ENCODE measurements at regions not wholly inside any gene's neighbourhood (a gene's known extent, or its start where the extent isn't known, plus 50 kb on each side); places are given as distances from the start of the nearest gene placed in this dataset.

- DNase-seq (ENCODE audit: low read depth) (peak; percentile 5), FAIRE-seq (no peak)
- Histone ChIP-seq H3K4me2 (ENCODE audit: low read length) (no peak overlapping the region), H3K36me3 (ENCODE audit: insufficient read depth, low read length) (no peaks in the 10 kb centered on the region), H3K4me1 (ENCODE audit: insufficient read depth, low read length) (no peaks in the 10 kb centered on the region), H3K79me2 (ENCODE audit: insufficient read depth, low read length) (no peaks in the 10 kb centered on the region), H3K4me3 (ENCODE audit: insufficient read depth, low read depth, low read length) (no peak overlapping the region), H3K27ac (ENCODE audit: low read depth, low read length) (no peak overlapping the region), H3K9me3 (ENCODE audit: insufficient read depth, low read depth, low read length) (no peaks in the 10 kb centered on the region), H3K9ac (ENCODE audit: low read length) (no peak overlapping the region), H3K27me3 (ENCODE audit: insufficient read depth, low read length) (no peaks in the 10 kb centered on the region), H2AFZ (ENCODE audit: low read depth, low read length) (no peak overlapping the region), H4K20me1 (ENCODE audit: insufficient read depth, low read length) (no peaks in the 10 kb centered on the region)
- no peak overlapping the region for H3K27ac Mint-ChIP-seq (ENCODE audit: unreplicated experiment)
- H3K9me3 Mint-ChIP-seq (ENCODE audit: unreplicated experiment): no peaks in the 10 kb centered on the region
- H3K27me3 Mint-ChIP-seq (ENCODE audit: low read depth, unreplicated experiment): no peaks in the 10 kb centered on the region
- H3K4me3 Mint-ChIP-seq (ENCODE audit: unreplicated experiment): no peak overlapping the region
- TF ChIP-seq EZH2 (IDR thresholded peaks at IDR 0.05; ENCODE audit: insufficient read depth, low read length): no peak
- TF ChIP-seq CTCF (IDR thresholded peaks at IDR 0.05; ENCODE audit: insufficient read depth, low read depth, low read length): no peak
- no peaks in the 10 kb centered on the region for H3K36me3 Mint-ChIP-seq (ENCODE audit: low read depth, unreplicated experiment)
- H3K4me1 Mint-ChIP-seq (ENCODE audit: low read depth, unreplicated experiment): no peaks in the 10 kb centered on the region
Observed at GRCh38 chr2:198385856-198386255, 581.5 kb downstream of the PLCL1 start.

GRCh38 chr2:198385326-198385725 is 580.9 kb downstream of the PLCL1 start:
- H3K4me1 ChIP-seq (ENCODE audit: insufficient read depth, low read length): no peaks in the 10 kb centered on the region
- H3K79me2 ChIP-seq (ENCODE audit: insufficient read depth, low read length): no peaks in the 10 kb centered on the region
- H3K9me3 Mint-ChIP-seq (ENCODE audit: unreplicated experiment): no peaks in the 10 kb centered on the region
- H3K9ac ChIP-seq (ENCODE audit: low read length): no peak overlapping the region
- H3K4me3 ChIP-seq (ENCODE audit: insufficient read depth, low read depth, low read length): no peak overlapping the region
- no peaks in the 10 kb centered on the region for H4K20me1 ChIP-seq (ENCODE audit: insufficient read depth, low read length)
- H3K9me3 ChIP-seq (ENCODE audit: insufficient read depth, low read depth, low read length): no peaks in the 10 kb centered on the region
- TF ChIP-seq CTCF (IDR thresholded peaks at IDR 0.05; ENCODE audit: insufficient read depth, low read depth, low read length) (no peak), EZH2 (IDR thresholded peaks at IDR 0.05; ENCODE audit: insufficient read depth, low read length) (no peak)
- no peak overlapping the region for H2AFZ ChIP-seq (ENCODE audit: low read depth, low read length)
- H3K27me3 ChIP-seq (ENCODE audit: insufficient read depth, low read length): no peaks in the 10 kb centered on the region
- no peak overlapping the region for H3K27ac Mint-ChIP-seq (ENCODE audit: unreplicated experiment)
- H3K36me3 ChIP-seq (ENCODE audit: insufficient read depth, low read length): no peaks in the 10 kb centered on the region
- H3K36me3 Mint-ChIP-seq (ENCODE audit: low read depth, unreplicated experiment): no peaks in the 10 kb centered on the region
- H3K27me3 Mint-ChIP-seq (ENCODE audit: low read depth, unreplicated experiment): no peaks in the 10 kb centered on the region
- no peak for FAIRE-seq
- no peaks in the 10 kb centered on the region for H3K4me1 Mint-ChIP-seq (ENCODE audit: low read depth, unreplicated experiment)
- no peak overlapping the region for H3K4me3 Mint-ChIP-seq (ENCODE audit: unreplicated experiment)
- no peak for DNase-seq (ENCODE audit: low read depth)
- no peak overlapping the region for H3K27ac ChIP-seq (ENCODE audit: low read depth, low read length)
- no peak overlapping the region for H3K4me2 ChIP-seq (ENCODE audit: low read length)

GRCh38 chr2:198383392-198383791 is 579.0 kb downstream of the PLCL1 start:
- no peaks in the 10 kb centered on the region for H3K4me1 Mint-ChIP-seq (ENCODE audit: low read depth, unreplicated experiment)
- Histone ChIP-seq H3K9me3 (ENCODE audit: insufficient read depth, low read depth, low read length) (no peaks in the 10 kb centered on the region), H3K27me3 (ENCODE audit: insufficient read depth, low read length) (no peaks in the 10 kb centered on the region), H3K27ac (ENCODE audit: low read depth, low read length) (no peak overlapping the region), H3K4me1 (ENCODE audit: insufficient read depth, low read length) (no peaks in the 10 kb centered on the region), H3K36me3 (ENCODE audit: insufficient read depth, low read length) (no peaks in the 10 kb centered on the region), H2AFZ (ENCODE audit: low read depth, low read length) (no peak overlapping the region), H4K20me1 (ENCODE audit: insufficient read depth, low read length) (no peaks in the 10 kb centered on the region), H3K9ac (ENCODE audit: low read length) (no peak overlapping the region), H3K4me2 (ENCODE audit: low read length) (no peak overlapping the region), H3K4me3 (ENCODE audit: insufficient read depth, low read depth, low read length) (no peak overlapping the region), H3K79me2 (ENCODE audit: insufficient read depth, low read length) (no peaks in the 10 kb centered on the region)
- no peak overlapping the region for H3K27ac Mint-ChIP-seq (ENCODE audit: unreplicated experiment)
- H3K27me3 Mint-ChIP-seq (ENCODE audit: low read depth, unreplicated experiment): no peaks in the 10 kb centered on the region
- no peaks in the 10 kb centered on the region for H3K36me3 Mint-ChIP-seq (ENCODE audit: low read depth, unreplicated experiment)
- TF ChIP-seq CTCF (IDR thresholded peaks at IDR 0.05; ENCODE audit: insufficient read depth, low read depth, low read length) (no peak), EZH2 (IDR thresholded peaks at IDR 0.05; ENCODE audit: insufficient read depth, low read length) (no peak)
- H3K4me3 Mint-ChIP-seq (ENCODE audit: unreplicated experiment): no peak overlapping the region
- peak; percentile 8 for DNase-seq (ENCODE audit: low read depth)
- no peaks in the 10 kb centered on the region for H3K9me3 Mint-ChIP-seq (ENCODE audit: unreplicated experiment)
- no peak for FAIRE-seq
